RWPE2 (cell line): ENCODE measurements at regions not wholly inside any gene's neighbourhood (a gene's known extent, or its start where the extent isn't known, plus 50 kb on each side); places are given as distances from the start of the nearest gene placed in this dataset.

Experiments
- ATAC-seq: fragments of 200-7000 bp; cut with Tn5 transposase; 3 replicates; pipeline ENCODE4 v1.9.1; 2021; ENCODE audit warnings: low read depth
- DNase-seq: peaks from one replicate; pipeline ENCODE4 v3.0.0-alpha.2; 2020; ENCODE audit warnings: low spot score
- H3K27ac ChIP-seq: fragments of 450-650 bp; 2 replicates; pipeline ENCODE4 v1.5.1; 2017; ENCODE audit warnings: mild to moderate bottlenecking; ENCODE audit not compliant: poor library complexity, severe bottlenecking
- H3K27me3 ChIP-seq: fragments of 250-450 bp; sonication (Bioruptor Pico); 2 replicates; pipeline ENCODE4 v1.5.1; 2021; ENCODE audit warnings: mild to moderate bottlenecking, moderate library complexity; ENCODE audit not compliant: insufficient read depth, poor library complexity, severe bottlenecking
- H3K36me3 ChIP-seq: fragments of 250-450 bp; sonication (Bioruptor Pico); 2 replicates; pipeline ENCODE4 v1.5.1; 2020; ENCODE audit warnings: low read depth, mild to moderate bottlenecking, moderate library complexity
- H3K4me1 ChIP-seq: fragments of 250-450 bp; sonication (Bioruptor Pico); 2 replicates; pipeline ENCODE4 v1.5.1; 2021; ENCODE audit warnings: mild to moderate bottlenecking, moderate library complexity; ENCODE audit not compliant: insufficient read depth, poor library complexity, severe bottlenecking
- H3K4me3 ChIP-seq: fragments of 250-450 bp; sonication (Bioruptor Pico); 2 replicates; pipeline ENCODE4 v1.5.1; 2021; ENCODE audit warnings: mild to moderate bottlenecking, moderate library complexity; ENCODE audit not compliant: severe bottlenecking
- H3K9me3 ChIP-seq: fragments of 250-450 bp; sonication (Bioruptor Pico); 2 replicates; pipeline ENCODE4 v1.5.1; 2021; ENCODE audit warnings: mild to moderate bottlenecking, moderate library complexity; ENCODE audit not compliant: severe bottlenecking
- CTCF ChIP-seq: fragments of 450-650 bp; IDR thresholded peaks from one replicate; pipeline ENCODE4 v1.5.1; 2017; ENCODE audit warnings: mild to moderate bottlenecking, moderate library complexity; ENCODE audit not compliant: poor library complexity, severe bottlenecking

GRCh38 chr5:88119535-88120125, 149.0 kb downstream of the TMEM161B start:
- DNase-seq (no peak), ATAC-seq (no peak)
- no peak for TF ChIP-seq CTCF
- Histone ChIP-seq H3K9me3 (no peaks in the 10 kb centered on the region), H3K27me3 (peaks cover 14% of the 10 kb centered on the region), H3K36me3 (no peaks in the 10 kb centered on the region), H3K4me1 (no peaks in the 10 kb centered on the region), H3K27ac (no peak overlapping the region), H3K4me3 (no peak overlapping the region)

GRCh38 chr5:88118179-88118578, 150.5 kb downstream of the TMEM161B start:
- DNase-seq (no peak), ATAC-seq (no peak)
- TF ChIP-seq CTCF = no peak
- H3K27ac ChIP-seq = no peak overlapping the region
- H3K9me3 ChIP-seq = no peaks in the 10 kb centered on the region
- H3K36me3 ChIP-seq = no peaks in the 10 kb centered on the region
- H3K27me3 ChIP-seq = peaks cover 15% of the 10 kb centered on the region
- no peaks in the 10 kb centered on the region for H3K4me1 ChIP-seq
- no peak overlapping the region for H3K4me3 ChIP-seq

GRCh38 chr5:88117546-88117945, 151.1 kb downstream of the TMEM161B start:
- no peak for DNase-seq
- Histone ChIP-seq H3K36me3 (no peaks in the 10 kb centered on the region), H3K27me3 (peaks cover 15% of the 10 kb centered on the region), H3K4me1 (no peaks in the 10 kb centered on the region), H3K9me3 (no peaks in the 10 kb centered on the region), H3K27ac (no peak overlapping the region), H3K4me3 (no peak overlapping the region)
- no peak for ATAC-seq
- TF ChIP-seq CTCF = no peak

GRCh38 chr5:88116396-88116795, 152.2 kb downstream of the TMEM161B start:
- H3K27ac ChIP-seq = no peak overlapping the region
- H3K4me1 ChIP-seq = no peaks in the 10 kb centered on the region
- TF ChIP-seq CTCF = no peak
- DNase-seq (no peak), ATAC-seq (0 out of 3 replicates have a peak, but pooled peaks have one; percentile 48)
- no peaks in the 10 kb centered on the region for H3K36me3 ChIP-seq
- no peaks in the 10 kb centered on the region for H3K9me3 ChIP-seq
- H3K27me3 ChIP-seq = peaks cover 22% of the 10 kb centered on the region
- H3K4me3 ChIP-seq = no peak overlapping the region

- TF ChIP-seq CTCF = no peak
- H3K4me3 ChIP-seq = no peak overlapping the region
- H3K27me3 ChIP-seq = peaks cover 22% of the 10 kb centered on the region
- no peaks in the 10 kb centered on the region for H3K4me1 ChIP-seq
- no peaks in the 10 kb centered on the region for H3K9me3 ChIP-seq
- no peaks in the 10 kb centered on the region for H3K36me3 ChIP-seq
- DNase-seq = no peak
- no peak overlapping the region for H3K27ac ChIP-seq
- ATAC-seq = no peak
Observed at GRCh38 chr5:88115211-88115610, 153.4 kb downstream of the TMEM161B start.
